Naive thymus-derived CD4-positive, alpha-beta T cell (primary cell): ENCODE measurements at regions not wholly inside any gene's neighbourhood (a gene's known extent, or its start where the extent isn't known, plus 50 kb on each side); places are given as distances from the start of the nearest gene placed in this dataset.

Source experiments
- ATAC-seq: fragments of 150-1000 bp; cut with Tn5 transposase; 2 replicates; pipeline ENCODE4 v1.10.0; 2021; ENCODE audit warnings: mild to moderate bottlenecking, moderate library complexity
- CTCF ChIA-PET: fragments of 350-600 bp; sonication (Branson Sonifier 250); formaldehyde crosslinking; loops from one replicate; lab custom pipeline; 2021; ENCODE audit warnings: antibody characterized with exemption; lab: Charles Lee
- POLR2A ChIA-PET: fragments of 350-600 bp; sonication (Branson Sonifier 250); formaldehyde crosslinking; loops from one replicate; lab custom pipeline; 2021; ENCODE audit warnings: antibody characterized with exemption, inconsistent platforms; lab: Charles Lee
- DNase-seq, 9 donors: peaks; one replicate each; pipeline versions ENCODE4 v3.0.0 to v3.0.0-alpha.2; 2020 to 2022; ENCODE audit warnings: mixed read lengths in 1 of 9
- H3K27ac ChIP-seq: one replicate; pipeline ENCODE4 v1.7.0; 2013; ENCODE audit warnings: mild to moderate bottlenecking, low read depth, low read length, moderate library complexity
- H3K27me3 ChIP-seq, 2 donors: one replicate each; pipeline ENCODE4 v1.7.0; 2013; ENCODE audit warnings: low read length in 2 of 2, mild to moderate bottlenecking in 2 of 2, moderate library complexity in 2 of 2; ENCODE audit not compliant: control insufficient read depth in 2 of 2, insufficient read depth in 2 of 2
- H3K36me3 ChIP-seq, 3 experiments: 1 replicate in 2 of 3; 2 replicates in 1 of 3; pipeline ENCODE4 v1.7.0; 2013; ENCODE audit warnings: low read length in 3 of 3, mild to moderate bottlenecking in 3 of 3, moderate library complexity in 1 of 3; ENCODE audit not compliant: insufficient read depth in 3 of 3, control insufficient read depth in 2 of 3
- H3K4me1 ChIP-seq, 2 donors: one replicate each; pipeline ENCODE4 v1.7.0; 2013; ENCODE audit warnings: low read length in 2 of 2, mild to moderate bottlenecking in 2 of 2, moderate library complexity in 1 of 2; ENCODE audit not compliant: control insufficient read depth in 2 of 2, insufficient read depth in 2 of 2
- H3K4me3 ChIP-seq: 2 replicates; pipeline ENCODE4 v1.7.0; 2013; ENCODE audit warnings: mild to moderate bottlenecking, low read length
- H3K9me3 ChIP-seq, 3 experiments: 1 replicate in 2 of 3; 2 replicates in 1 of 3; pipeline ENCODE4 v1.7.0; 2013; ENCODE audit warnings: low read length in 3 of 3; ENCODE audit not compliant: control insufficient read depth in 2 of 3
- H3K27ac Mint-ChIP-seq, 9 donors: one replicate each; pipeline ENCODE4 v1.8.0; 2020 to 2022; ENCODE audit warnings: mixed read lengths in 9 of 9, mild to moderate bottlenecking in 8 of 9, moderate library complexity in 5 of 9, inconsistent platforms in 2 of 9
- H3K27me3 Mint-ChIP-seq, 5 donors: one replicate each; pipeline ENCODE4 v1.8.0; 2021 to 2022; ENCODE audit warnings: mixed read lengths in 5 of 5, mild to moderate bottlenecking in 1 of 5
- H3K36me3 Mint-ChIP-seq, 5 donors: one replicate each; pipeline ENCODE4 v1.8.0; 2020 to 2022; ENCODE audit warnings: mixed read lengths in 5 of 5, mild to moderate bottlenecking in 3 of 5, inconsistent platforms in 1 of 5
- H3K4me1 Mint-ChIP-seq, 7 donors: one replicate each; pipeline ENCODE4 v1.8.0; 2020 to 2022; ENCODE audit warnings: mixed read lengths in 7 of 7, mild to moderate bottlenecking in 3 of 7, inconsistent platforms in 1 of 7
- H3K4me3 Mint-ChIP-seq, 10 donors: one replicate each; pipeline ENCODE4 v1.8.0; 2020 to 2022; ENCODE audit warnings: mild to moderate bottlenecking in 10 of 10, mixed read lengths in 10 of 10, moderate library complexity in 6 of 10, inconsistent platforms in 2 of 10
- H3K9me3 Mint-ChIP-seq, 11 donors: one replicate each; pipeline ENCODE4 v1.8.0; 2020 to 2022; ENCODE audit warnings: mixed read lengths in 11 of 11, mild to moderate bottlenecking in 4 of 11, inconsistent platforms in 1 of 11, moderate library complexity in 1 of 11
- intact Hi-C, 2 donors: fragments of 100-400 bp; cut with micrococcal nuclease; formaldehyde crosslinking; loops; one replicate each; pipeline ENCODE4 v1.15.1; 2023

- no peak overlapping the region for H3K27ac ChIP-seq
- POLR2A ChIA-PET, result no interaction called here
- no peak overlapping the region for H3K4me3 ChIP-seq
- no peak overlapping the region for H3K4me3 Mint-ChIP-seq
- H3K27ac Mint-ChIP-seq, result no peak overlapping the region
- ATAC-seq (no peak), DNase-seq (no peak)
- H3K27me3 Mint-ChIP-seq, result peaks cover 0 to 5% (median 0%) of the 10 kb centered on the region in 5 donors
- intact Hi-C loops, result no loop called here
- CTCF ChIA-PET, result no interaction called here
- H3K9me3 ChIP-seq, result no peaks in the 10 kb centered on the region
- H3K27me3 ChIP-seq, result no peaks in the 10 kb centered on the region
- H3K36me3 ChIP-seq, result no peaks in the 10 kb centered on the region
- H3K36me3 Mint-ChIP-seq, result peaks cover 0 to 33% (median 3%) of the 10 kb centered on the region in 5 donors
- no peaks in the 10 kb centered on the region for H3K4me1 Mint-ChIP-seq
- no peaks in the 10 kb centered on the region for H3K4me1 ChIP-seq
- no peaks in the 10 kb centered on the region for H3K9me3 Mint-ChIP-seq
Observed at GRCh38 chr1:58409336-58409735, 137.2 kb downstream of the OMA1 start.

- ChIA-PET CTCF (interaction anchor here (0.7 kb wide), 1 partner anchor 142 kb away, joined by 3 read pairs; no protein-coding TSS in a partner anchor), POLR2A (no interaction called here)
- H3K9me3 ChIP-seq, result no peaks in the 10 kb centered on the region
- Mint-ChIP-seq H3K9me3 (no peaks in the 10 kb centered on the region), H3K27me3 (peaks cover 0 to 5% (median 0%) of the 10 kb centered on the region in 5 donors), H3K36me3 (peaks cover 0 to 26% (median 3%) of the 10 kb centered on the region in 5 donors), H3K4me3 (no peak overlapping the region), H3K27ac (no peak overlapping the region), H3K4me1 (no peaks in the 10 kb centered on the region)
- no peaks in the 10 kb centered on the region for H3K36me3 ChIP-seq
- H3K4me1 ChIP-seq, result no peaks in the 10 kb centered on the region
- H3K27me3 ChIP-seq, result no peaks in the 10 kb centered on the region
- ATAC-seq (no peak), DNase-seq (no peak)
- H3K4me3 ChIP-seq, result no peak overlapping the region
- intact Hi-C loops, result no loop called here
- H3K27ac ChIP-seq, result no peak overlapping the region
Observed at GRCh38 chr1:58406301-58407071, 140.0 kb downstream of the OMA1 start.

- no peak overlapping the region for H3K4me3 ChIP-seq
- H3K36me3 ChIP-seq, result no peaks in the 10 kb centered on the region
- ATAC-seq, result no peak
- ChIA-PET POLR2A (no interaction called here), CTCF (no interaction called here)
- H3K27ac Mint-ChIP-seq, result no peak overlapping the region
- no peak overlapping the region for H3K4me3 Mint-ChIP-seq
- no peaks in the 10 kb centered on the region for H3K4me1 Mint-ChIP-seq
- DNase-seq, result no peak
- H3K27me3 Mint-ChIP-seq, result peaks cover 0 to 5% (median 0%) of the 10 kb centered on the region in 5 donors
- peaks cover 0 to 31% (median 3%) of the 10 kb centered on the region in 5 donors for H3K36me3 Mint-ChIP-seq
- intact Hi-C loops, result no loop called here
- no peaks in the 10 kb centered on the region for H3K27me3 ChIP-seq
- no peak overlapping the region for H3K27ac ChIP-seq
- H3K9me3 ChIP-seq, result no peaks in the 10 kb centered on the region
- H3K9me3 Mint-ChIP-seq, result no peaks in the 10 kb centered on the region
- no peaks in the 10 kb centered on the region for H3K4me1 ChIP-seq
Observed at GRCh38 chr1:58405660-58406059, 140.9 kb downstream of the OMA1 start.

DNA sequence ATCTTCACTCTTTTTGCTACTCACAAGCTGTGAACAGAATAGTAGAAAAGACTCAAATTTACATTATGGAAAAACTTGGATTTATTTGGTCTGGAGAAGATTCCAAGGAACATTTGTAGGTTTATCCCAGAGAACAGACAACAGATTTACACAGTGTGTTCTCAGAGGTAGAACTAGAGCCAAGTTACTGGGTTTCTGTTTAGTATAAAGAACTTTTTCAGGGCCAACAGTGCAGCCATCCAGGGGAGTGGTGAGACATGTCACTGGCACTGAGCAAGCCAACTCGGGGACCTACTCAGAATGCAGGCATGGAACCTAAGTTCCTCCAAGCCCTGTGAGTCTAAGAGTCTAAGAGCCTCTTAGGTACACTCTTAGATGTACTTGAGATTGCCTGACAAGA is 142.6 kb downstream of the OMA1 start:
- Mint-ChIP-seq H3K36me3 (peaks cover 0 to 30% (median 3%) of the 10 kb centered on the region in 5 donors), H3K27me3 (peaks cover 0 to 5% (median 0%) of the 10 kb centered on the region in 5 donors), H3K9me3 (no peaks in the 10 kb centered on the region), H3K4me3 (no peak overlapping the region), H3K27ac (peak overlapping the region in 1 of 9 donors; percentile 27), H3K4me1 (no peaks in the 10 kb centered on the region)
- ChIA-PET POLR2A (no interaction called here), CTCF (no interaction called here)
- Histone ChIP-seq H3K27me3 (no peaks in the 10 kb centered on the region), H3K9me3 (no peaks in the 10 kb centered on the region), H3K4me3 (no peak overlapping the region), H3K27ac (no peak overlapping the region), H3K4me1 (no peaks in the 10 kb centered on the region), H3K36me3 (no peaks in the 10 kb centered on the region)
- DNase-seq (no peak), ATAC-seq (no peak)
- intact Hi-C loops, result no loop called here

DNA sequence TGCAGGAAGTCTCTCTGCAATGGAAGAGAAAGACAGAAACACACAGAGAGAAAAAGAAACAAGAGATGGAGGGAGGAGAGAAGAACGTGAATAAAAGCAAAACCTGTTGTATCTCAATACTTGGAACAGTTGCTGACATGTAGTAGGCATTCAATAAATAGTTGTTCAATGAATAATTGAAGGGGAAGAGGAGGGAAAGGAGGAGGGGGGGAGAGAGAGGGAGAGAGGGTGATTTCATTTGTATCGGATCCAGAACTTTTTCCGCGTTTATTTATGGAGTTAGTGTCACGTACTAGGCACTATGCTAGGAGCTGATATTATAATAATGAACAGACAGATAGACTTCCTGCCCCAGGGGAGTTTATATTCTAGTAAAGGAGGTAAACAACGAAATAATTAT is 144.1 kb downstream of the OMA1 start:
- no peak overlapping the region for H3K27ac Mint-ChIP-seq
- peaks cover 0 to 4% (median 0%) of the 10 kb centered on the region in 7 donors for H3K4me1 Mint-ChIP-seq
- H3K4me3 ChIP-seq, result no peak overlapping the region
- H3K27me3 ChIP-seq, result no peaks in the 10 kb centered on the region
- no peaks in the 10 kb centered on the region for H3K9me3 ChIP-seq
- ATAC-seq, result no peak
- CTCF ChIA-PET, result no interaction called here
- H3K9me3 Mint-ChIP-seq, result no peaks in the 10 kb centered on the region
- POLR2A ChIA-PET, result no interaction called here
- peaks cover 0 to 5% (median 0%) of the 10 kb centered on the region in 5 donors for H3K27me3 Mint-ChIP-seq
- H3K36me3 Mint-ChIP-seq, result peaks cover 0 to 17% (median 3%) of the 10 kb centered on the region in 5 donors
- intact Hi-C loops, result no loop called here
- H3K27ac ChIP-seq, result no peak overlapping the region
- no peak overlapping the region for H3K4me3 Mint-ChIP-seq
- no peaks in the 10 kb centered on the region for H3K4me1 ChIP-seq
- no peaks in the 10 kb centered on the region for H3K36me3 ChIP-seq
- no peak for DNase-seq

GRCh38 chr1:58401991-58402390 is 144.5 kb downstream of the OMA1 start:
- ATAC-seq (no peak), DNase-seq (no peak)
- Histone ChIP-seq H3K36me3 (no peaks in the 10 kb centered on the region), H3K27me3 (no peaks in the 10 kb centered on the region), H3K9me3 (no peaks in the 10 kb centered on the region), H3K27ac (no peak overlapping the region), H3K4me1 (no peaks in the 10 kb centered on the region), H3K4me3 (no peak overlapping the region)
- no peak overlapping the region for H3K27ac Mint-ChIP-seq
- peaks cover 0 to 14% (median 3%) of the 10 kb centered on the region in 5 donors for H3K36me3 Mint-ChIP-seq
- intact Hi-C loops, result no loop called here
- peaks cover 0 to 5% (median 0%) of the 10 kb centered on the region in 5 donors for H3K27me3 Mint-ChIP-seq
- H3K4me1 Mint-ChIP-seq, result peaks cover 0 to 4% (median 0%) of the 10 kb centered on the region in 7 donors
- no peak overlapping the region for H3K4me3 Mint-ChIP-seq
- POLR2A ChIA-PET, result no interaction called here
- no peaks in the 10 kb centered on the region for H3K9me3 Mint-ChIP-seq
- CTCF ChIA-PET, result no interaction called here

DNA sequence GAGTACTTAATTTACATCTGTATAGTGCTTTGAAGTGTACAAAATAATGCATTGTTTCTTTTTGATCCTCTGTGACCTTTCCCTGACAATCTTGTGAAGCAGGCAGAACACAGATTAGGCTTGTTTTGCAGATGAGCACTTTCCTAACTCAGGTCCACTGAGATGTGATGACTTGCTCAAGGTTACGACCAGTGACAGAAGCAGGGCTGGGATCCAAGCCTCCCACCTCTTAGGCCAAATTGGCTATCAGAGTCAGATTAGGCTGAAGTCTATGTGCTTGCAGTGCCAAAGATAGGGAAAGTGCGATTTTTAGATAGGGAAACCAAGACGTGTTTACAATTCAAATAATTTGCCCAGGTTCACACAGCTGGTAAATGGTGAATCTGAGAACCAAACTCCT is 147.3 kb downstream of the OMA1 start:
- Histone ChIP-seq H3K27ac (no peak overlapping the region), H3K4me3 (no peak overlapping the region), H3K36me3 (no peaks in the 10 kb centered on the region), H3K9me3 (no peaks in the 10 kb centered on the region), H3K27me3 (no peaks in the 10 kb centered on the region), H3K4me1 (no peaks in the 10 kb centered on the region)
- Mint-ChIP-seq H3K9me3 (no peaks in the 10 kb centered on the region), H3K27me3 (peaks cover 0 to 3% (median 0%) of the 10 kb centered on the region in 5 donors), H3K36me3 (peaks cover 0 to 20% (median 3%) of the 10 kb centered on the region in 5 donors), H3K27ac (no peak overlapping the region), H3K4me1 (peaks cover 0 to 4% (median 0%) of the 10 kb centered on the region in 7 donors), H3K4me3 (no peak overlapping the region)
- ATAC-seq (no peak), DNase-seq (no peak)
- ChIA-PET CTCF (no interaction called here), POLR2A (no interaction called here)
- intact Hi-C loops, result no loop called here
